Ovary (tissue), 3 donors: ENCODE measurements at regions not wholly inside any gene's neighbourhood (a gene's known extent, or its start where the extent isn't known, plus 50 kb on each side); places are given as distances from the start of the nearest gene placed in this dataset.

ENCODE experiments used
- EP300 ChIP-seq: sonication (generic); formaldehyde crosslinking; IDR thresholded peaks from one replicate; pipeline ENCODE4 v1.6.1; 2017; ENCODE audit warnings: antibody characterized with exemption
- TF ChIP-seq, protein P1 (sequence below), 3 donors: fragments of 450-650 bp in 2 of 3; fragments of 200-600 bp in 1 of 3; IDR thresholded peaks; one replicate each; pipeline versions ENCODE4 v1.5.1 to v1.8.0; 2016 to 2022; ENCODE audit warnings: antibody characterized with exemption in 3 of 3, mild to moderate bottlenecking in 1 of 3
- donor health status: DM: no; HTN: no; CAD: no.

DNA sequence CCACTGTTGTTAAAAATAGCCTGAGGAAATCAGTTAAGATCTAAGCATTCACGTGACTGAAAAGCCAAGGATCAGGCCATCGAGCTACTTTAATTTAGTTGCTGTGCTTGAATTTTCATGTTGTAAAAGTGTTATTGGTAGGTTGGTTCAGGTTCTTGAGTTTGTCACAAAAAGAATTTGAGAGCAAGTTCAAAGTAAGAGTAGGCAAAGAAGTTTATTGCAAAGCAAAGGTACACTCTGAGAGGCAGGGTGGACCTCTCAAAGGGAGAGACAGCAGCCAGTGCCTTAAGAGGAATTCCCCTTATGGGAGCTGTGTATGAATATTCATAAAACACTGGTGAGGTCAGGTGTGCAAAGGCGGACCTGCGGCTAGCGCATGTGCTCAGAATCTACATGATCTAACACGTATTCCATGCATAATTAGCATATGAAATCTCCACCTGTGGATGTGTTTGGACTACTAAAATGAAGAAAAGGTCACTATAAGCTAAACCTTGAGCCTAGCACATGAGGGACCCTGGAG is 236.5 kb downstream of the NDUFA10 start:
- TF ChIP-seq, protein P1, sequence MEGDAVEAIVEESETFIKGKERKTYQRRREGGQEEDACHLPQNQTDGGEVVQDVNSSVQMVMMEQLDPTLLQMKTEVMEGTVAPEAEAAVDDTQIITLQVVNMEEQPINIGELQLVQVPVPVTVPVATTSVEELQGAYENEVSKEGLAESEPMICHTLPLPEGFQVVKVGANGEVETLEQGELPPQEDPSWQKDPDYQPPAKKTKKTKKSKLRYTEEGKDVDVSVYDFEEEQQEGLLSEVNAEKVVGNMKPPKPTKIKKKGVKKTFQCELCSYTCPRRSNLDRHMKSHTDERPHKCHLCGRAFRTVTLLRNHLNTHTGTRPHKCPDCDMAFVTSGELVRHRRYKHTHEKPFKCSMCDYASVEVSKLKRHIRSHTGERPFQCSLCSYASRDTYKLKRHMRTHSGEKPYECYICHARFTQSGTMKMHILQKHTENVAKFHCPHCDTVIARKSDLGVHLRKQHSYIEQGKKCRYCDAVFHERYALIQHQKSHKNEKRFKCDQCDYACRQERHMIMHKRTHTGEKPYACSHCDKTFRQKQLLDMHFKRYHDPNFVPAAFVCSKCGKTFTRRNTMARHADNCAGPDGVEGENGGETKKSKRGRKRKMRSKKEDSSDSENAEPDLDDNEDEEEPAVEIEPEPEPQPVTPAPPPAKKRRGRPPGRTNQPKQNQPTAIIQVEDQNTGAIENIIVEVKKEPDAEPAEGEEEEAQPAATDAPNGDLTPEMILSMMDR (IDR thresholded peaks at IDR 0.05) = no peak
- TF ChIP-seq EP300 = no peak
